ENCODE measurements at regions not wholly inside any gene's neighbourhood (a gene's known extent, or its start where the extent isn't known, plus 50 kb on each side); places are given as distances from the start of the nearest gene placed in this dataset.

DNA sequence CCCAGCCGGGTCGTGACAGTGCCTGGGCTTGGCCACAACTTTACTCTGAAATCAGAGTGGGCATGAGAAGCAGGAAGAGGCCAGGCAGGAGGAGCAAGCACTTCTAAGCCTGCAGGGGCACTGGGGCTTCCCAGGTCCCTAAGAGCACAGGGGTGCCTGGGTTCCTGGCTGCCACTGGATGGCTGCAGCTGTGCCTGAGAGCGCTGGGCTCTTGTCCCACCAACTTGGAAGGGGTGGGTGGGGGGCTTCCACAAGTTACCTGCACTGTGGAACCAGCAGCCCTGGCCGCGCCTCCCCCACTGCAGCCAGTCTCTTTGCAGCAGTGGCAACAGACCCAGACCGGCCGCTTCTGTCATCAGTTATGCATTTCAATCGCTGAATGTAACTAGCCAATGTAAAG is 434.7 kb upstream of the GRM3 start:
- Histone ChIP-seq H3K27me3 (ENCODE audit: control insufficient read depth, insufficient read depth, low read length, poor library complexity, severe bottlenecking) (no peaks in the 10 kb centered on the region), H3K36me3 (ENCODE audit: control insufficient read depth, insufficient read depth, low read length) (no peaks in the 10 kb centered on the region), H3K9ac (ENCODE audit: extremely low read depth, low read length, poor library complexity, severe bottlenecking) (no peak overlapping the region), H3K4me3 (ENCODE audit: low read length) (no peak overlapping the region), H3K4me1 (ENCODE audit: control insufficient read depth, insufficient read depth, low read length) (no peaks in the 10 kb centered on the region), H3K9me3 (ENCODE audit: control insufficient read depth, low read length) (no peaks in the 10 kb centered on the region), H3K27ac (ENCODE audit: low read depth, low read length) (no peak overlapping the region)
- Mint-ChIP-seq H3K4me1 (peaks cover 15% of the 10 kb centered on the region), H3K36me3 (ENCODE audit: low read depth) (no peaks in the 10 kb centered on the region), H3K27me3 (ENCODE audit: insufficient read depth) (no peaks in the 10 kb centered on the region), H3K4me3 (no peak overlapping the region), H3K9me3 (no peaks in the 10 kb centered on the region), H3K27ac (no peak overlapping the region)
- 91 to 100% methylated on average over 1 to 8 of the region's 8 CpGs for WGBS, 2 experiments (ENCODE audit: insufficient coverage in 1 of 2, insufficient read length in 1 of 2)
- TF ChIP-seq, protein P1, sequence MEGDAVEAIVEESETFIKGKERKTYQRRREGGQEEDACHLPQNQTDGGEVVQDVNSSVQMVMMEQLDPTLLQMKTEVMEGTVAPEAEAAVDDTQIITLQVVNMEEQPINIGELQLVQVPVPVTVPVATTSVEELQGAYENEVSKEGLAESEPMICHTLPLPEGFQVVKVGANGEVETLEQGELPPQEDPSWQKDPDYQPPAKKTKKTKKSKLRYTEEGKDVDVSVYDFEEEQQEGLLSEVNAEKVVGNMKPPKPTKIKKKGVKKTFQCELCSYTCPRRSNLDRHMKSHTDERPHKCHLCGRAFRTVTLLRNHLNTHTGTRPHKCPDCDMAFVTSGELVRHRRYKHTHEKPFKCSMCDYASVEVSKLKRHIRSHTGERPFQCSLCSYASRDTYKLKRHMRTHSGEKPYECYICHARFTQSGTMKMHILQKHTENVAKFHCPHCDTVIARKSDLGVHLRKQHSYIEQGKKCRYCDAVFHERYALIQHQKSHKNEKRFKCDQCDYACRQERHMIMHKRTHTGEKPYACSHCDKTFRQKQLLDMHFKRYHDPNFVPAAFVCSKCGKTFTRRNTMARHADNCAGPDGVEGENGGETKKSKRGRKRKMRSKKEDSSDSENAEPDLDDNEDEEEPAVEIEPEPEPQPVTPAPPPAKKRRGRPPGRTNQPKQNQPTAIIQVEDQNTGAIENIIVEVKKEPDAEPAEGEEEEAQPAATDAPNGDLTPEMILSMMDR (conservative IDR thresholded peaks at IDR 0.05) = no peak
- DNase-seq = no peak

DNA sequence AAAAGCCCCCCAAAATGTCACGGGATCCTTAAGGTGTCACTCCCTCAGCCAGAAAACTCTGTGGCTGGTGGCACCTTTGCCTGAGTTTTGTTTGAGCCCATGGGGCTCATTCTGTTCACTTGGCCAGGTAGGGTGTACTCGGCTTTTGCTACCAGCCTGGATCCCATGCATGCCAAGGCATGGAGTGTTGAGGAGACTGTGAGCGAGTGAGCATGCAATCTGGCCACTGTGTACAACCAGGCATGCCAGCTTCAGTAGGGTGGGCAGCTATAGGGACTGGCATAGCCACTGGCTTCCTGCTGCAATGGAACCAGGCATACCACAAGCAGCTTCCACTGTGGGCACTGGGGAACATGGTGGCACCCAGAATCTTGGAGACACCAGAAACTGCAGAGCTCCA is 436.0 kb upstream of the GRM3 start:
- Mint-ChIP-seq H3K27me3 (ENCODE audit: insufficient read depth) (no peaks in the 10 kb centered on the region), H3K9me3 (peaks cover 5% of the 10 kb centered on the region), H3K4me3 (no peak overlapping the region), H3K27ac (no peak overlapping the region), H3K4me1 (peaks cover 13% of the 10 kb centered on the region), H3K36me3 (ENCODE audit: low read depth) (no peaks in the 10 kb centered on the region)
- no peak for DNase-seq
- Histone ChIP-seq H3K4me3 (ENCODE audit: low read length) (no peak overlapping the region), H3K4me1 (ENCODE audit: control insufficient read depth, insufficient read depth, low read length) (no peaks in the 10 kb centered on the region), H3K27me3 (ENCODE audit: control insufficient read depth, insufficient read depth, low read length, poor library complexity, severe bottlenecking) (no peaks in the 10 kb centered on the region), H3K36me3 (ENCODE audit: control insufficient read depth, insufficient read depth, low read length) (no peaks in the 10 kb centered on the region), H3K9ac (ENCODE audit: extremely low read depth, low read length, poor library complexity, severe bottlenecking) (no peak overlapping the region), H3K27ac (ENCODE audit: low read depth, low read length) (no peak overlapping the region), H3K9me3 (ENCODE audit: control insufficient read depth, low read length) (peaks cover 7% of the 10 kb centered on the region)
- 93% methylated on average over 3 of the region's 3 CpGs; no CpG with 5 or more reads in 1 of the 2 experiments for WGBS, 2 experiments (ENCODE audit: insufficient coverage in 1 of 2, insufficient read length in 1 of 2)
- TF ChIP-seq, protein P1 (conservative IDR thresholded peaks at IDR 0.05) = no peak

DNA sequence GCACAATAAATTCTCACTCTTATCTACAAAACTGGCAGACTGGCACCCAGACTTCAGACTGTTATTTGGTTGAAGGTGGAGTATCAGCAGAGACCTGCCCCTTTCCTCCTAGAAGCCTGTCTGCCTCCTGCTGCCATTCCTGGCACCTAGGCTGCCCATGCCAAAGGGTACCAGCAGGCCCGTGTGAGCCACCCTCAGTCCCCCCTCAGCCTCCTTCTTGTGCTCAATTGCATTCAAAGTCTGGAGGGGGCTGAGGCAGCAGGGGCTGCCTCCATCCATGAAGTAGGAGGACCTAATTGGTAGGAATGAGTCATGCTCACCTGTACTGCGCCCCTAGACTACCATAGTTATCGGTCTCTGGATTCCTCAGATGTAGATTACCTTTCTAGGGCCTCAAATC is 440.9 kb upstream of the GRM3 start:
- H3K4me1 ChIP-seq (ENCODE audit: control insufficient read depth, insufficient read depth, low read length) = no peaks in the 10 kb centered on the region
- 40 to 62% methylated on average over 2 to 3 of the region's 3 CpGs for WGBS, 2 experiments (ENCODE audit: insufficient coverage in 1 of 2, insufficient read length in 1 of 2)
- H3K27me3 Mint-ChIP-seq (ENCODE audit: insufficient read depth) = no peaks in the 10 kb centered on the region

More for the DNA sequence above, 440.9 kb upstream of the GRM3 start:
- Mint-ChIP-seq H3K9me3 (peaks cover 12% of the 10 kb centered on the region), H3K36me3 (ENCODE audit: low read depth) (no peaks in the 10 kb centered on the region), H3K4me3 (no peak overlapping the region), H3K27ac (no peak overlapping the region), H3K4me1 (no peaks in the 10 kb centered on the region)
- DNase-seq = no peak
- Histone ChIP-seq H3K27me3 (ENCODE audit: control insufficient read depth, insufficient read depth, low read length, poor library complexity, severe bottlenecking) (no peaks in the 10 kb centered on the region), H3K27ac (ENCODE audit: low read depth, low read length) (no peak overlapping the region), H3K4me3 (ENCODE audit: low read length) (no peak overlapping the region), H3K36me3 (ENCODE audit: control insufficient read depth, insufficient read depth, low read length) (no peaks in the 10 kb centered on the region), H3K9ac (ENCODE audit: extremely low read depth, low read length, poor library complexity, severe bottlenecking) (no peak overlapping the region), H3K9me3 (ENCODE audit: control insufficient read depth, low read length) (peaks cover 24% of the 10 kb centered on the region)
- TF ChIP-seq, protein P1 (conservative IDR thresholded peaks at IDR 0.05) = no peak
